GM19468 (cell line): ENCODE measurements at regions not wholly inside any gene's neighbourhood (a gene's known extent, or its start where the extent isn't known, plus 50 kb on each side); places are given as distances from the start of the nearest gene placed in this dataset.
"Not testable (repeated sequence)": the region's sequence is repeated elsewhere in the genome, so short reads cannot be mapped to it uniquely, and the experiment has no call there.

Experiments
- ATAC-seq: cut with Tn5 transposase; IDR thresholded peaks from one replicate; pipeline ENCODE4 v1.9.1; 2021; ENCODE audit warnings: mild to moderate bottlenecking, moderate library complexity, moderate number of reproducible peaks; ENCODE audit not compliant: unreplicated experiment; ENCODE audit errors: extremely low read depth

GRCh38 chr4:127000846-127001245 lies 631.9 kb upstream of the INTU start:
- ATAC-seq: no peak

GRCh38 chr4:127001933-127002332 lies 630.8 kb upstream of the INTU start:
- no peak for ATAC-seq

DNA sequence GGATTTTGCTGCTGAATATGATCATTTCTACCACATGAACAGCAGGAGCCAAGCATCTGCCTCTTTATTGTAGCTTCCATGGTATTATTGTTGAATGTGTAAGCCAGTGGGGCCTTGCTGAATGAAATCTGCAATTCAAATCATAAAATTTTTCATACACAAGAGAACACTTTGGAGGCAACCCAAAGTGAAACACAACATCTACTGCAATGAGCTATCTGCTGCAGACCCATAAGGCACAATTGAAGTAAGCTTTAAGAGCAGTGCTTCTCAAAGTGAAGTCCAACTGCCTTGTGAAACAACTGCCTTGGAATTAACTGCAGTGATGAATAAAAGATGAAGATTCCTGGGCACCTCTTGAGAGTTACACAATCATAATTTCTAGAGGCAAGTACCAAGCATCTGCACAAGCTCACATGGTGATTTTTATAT lies 626.3 kb upstream of the INTU start:
- ATAC-seq: no peak

- no peak for ATAC-seq
Observed at GRCh38 chr4:127007305-127007704, 625.5 kb upstream of the INTU start.

GRCh38 chr4:127012549-127012948 lies 620.2 kb upstream of the INTU start:
- ATAC-seq: no peak

DNA sequence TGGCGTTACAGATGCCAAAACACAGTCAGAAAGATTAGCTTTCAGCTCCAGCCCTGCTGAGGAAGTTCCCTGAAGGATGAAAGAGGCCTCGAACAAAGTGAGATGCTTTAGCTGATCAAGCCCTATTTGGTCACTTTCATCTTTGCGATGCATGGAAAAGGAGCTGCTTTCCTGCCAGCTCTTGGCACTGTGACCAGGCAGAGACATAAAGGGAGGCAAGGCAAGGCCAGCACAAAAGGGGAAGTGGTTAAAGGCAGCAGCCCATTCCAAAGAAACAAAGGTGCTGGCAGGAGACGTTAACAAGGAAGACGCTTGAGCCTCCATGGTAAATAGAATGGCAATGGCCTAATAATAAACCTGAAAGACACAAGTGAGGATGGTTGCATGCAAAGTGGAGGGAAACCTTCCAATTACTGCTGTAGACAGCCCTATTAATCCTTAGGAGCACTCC lies 617.1 kb upstream of the INTU start:
- no peak for ATAC-seq

- no peak for ATAC-seq
Observed at GRCh38 chr4:127018381-127018780, 614.4 kb upstream of the INTU start.

- ATAC-seq: not testable (repeated sequence)
Observed at GRCh38 chr4:127020831-127021230, 611.9 kb upstream of the INTU start.

DNA sequence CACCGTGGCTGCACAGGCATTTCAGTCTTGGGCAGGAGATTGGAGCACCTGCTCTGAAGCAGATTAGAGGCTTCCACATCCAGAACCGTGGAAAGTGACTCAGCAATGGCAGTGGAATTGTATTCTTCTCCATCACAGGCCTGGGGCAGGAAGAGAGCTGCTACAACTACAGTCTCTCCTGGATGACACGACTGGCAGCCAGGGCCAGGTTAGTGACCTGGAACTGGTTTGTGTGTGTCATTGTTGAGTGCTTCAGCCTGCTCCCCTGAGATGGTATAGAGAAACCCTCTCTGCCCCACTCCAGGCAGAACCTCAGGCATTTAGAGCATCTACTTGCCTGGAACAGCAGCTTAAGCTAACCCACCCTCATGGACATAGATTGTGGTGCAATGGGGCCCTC lies 596.5 kb upstream of the INTU start:
- ATAC-seq: no peak

GRCh38 chr4:127045861-127046260 lies 586.9 kb upstream of the INTU start:
- ATAC-seq: no peak

- no peak for ATAC-seq
Observed at GRCh38 chr4:127047930-127048329, 584.8 kb upstream of the INTU start.

- no peak for ATAC-seq
Observed at GRCh38 chr4:127048376-127049044, 584.2 kb upstream of the INTU start.

- ATAC-seq: no peak
Observed at GRCh38 chr4:127049526-127049925, 583.2 kb upstream of the INTU start.

- ATAC-seq: no peak
Observed at GRCh38 chr4:127052742-127053141, 580.0 kb upstream of the INTU start.

- ATAC-seq: no peak
Observed at GRCh38 chr4:127055357-127055756, 577.4 kb upstream of the INTU start.

GRCh38 chr4:127069675-127070074 lies 563.1 kb upstream of the INTU start:
- no peak for ATAC-seq

DNA sequence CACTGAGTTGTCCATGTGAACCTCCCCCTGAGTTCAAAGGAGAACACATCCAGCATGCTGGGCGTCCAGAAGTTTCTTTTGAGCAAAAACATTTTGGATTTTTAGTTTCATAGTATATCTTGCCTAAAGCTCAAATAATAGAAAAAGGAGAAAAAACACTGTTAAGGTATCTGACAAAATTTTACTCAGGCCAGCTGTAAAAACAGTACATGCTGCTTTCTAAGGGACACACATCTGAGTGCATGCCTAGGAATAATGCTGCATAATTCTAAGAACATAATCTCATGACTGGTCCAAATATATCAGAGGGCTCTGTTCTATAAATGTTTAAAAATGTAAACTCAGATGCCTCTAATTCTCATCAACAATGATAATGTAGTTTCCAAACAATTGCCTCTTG lies 561.3 kb upstream of the INTU start:
- no peak for ATAC-seq

DNA sequence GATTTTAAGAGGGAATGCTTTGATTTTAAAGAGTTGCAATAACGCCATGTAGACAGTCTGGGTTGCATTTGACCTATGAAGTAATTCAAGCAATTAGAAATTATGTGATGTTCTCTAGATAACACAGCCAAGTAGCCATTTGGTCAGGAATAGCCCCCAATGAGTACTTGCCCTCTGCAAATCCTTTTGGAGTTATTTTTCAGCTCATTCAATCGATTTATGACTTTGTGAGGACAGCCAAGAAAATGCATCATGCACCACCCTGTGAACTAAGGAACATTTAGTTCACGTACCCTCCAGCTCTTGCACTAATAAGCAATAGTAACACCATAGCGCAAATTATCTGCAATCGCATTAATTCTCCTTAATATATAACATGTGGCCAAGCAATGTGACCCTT lies 552.6 kb upstream of the INTU start:
- ATAC-seq: no peak

DNA sequence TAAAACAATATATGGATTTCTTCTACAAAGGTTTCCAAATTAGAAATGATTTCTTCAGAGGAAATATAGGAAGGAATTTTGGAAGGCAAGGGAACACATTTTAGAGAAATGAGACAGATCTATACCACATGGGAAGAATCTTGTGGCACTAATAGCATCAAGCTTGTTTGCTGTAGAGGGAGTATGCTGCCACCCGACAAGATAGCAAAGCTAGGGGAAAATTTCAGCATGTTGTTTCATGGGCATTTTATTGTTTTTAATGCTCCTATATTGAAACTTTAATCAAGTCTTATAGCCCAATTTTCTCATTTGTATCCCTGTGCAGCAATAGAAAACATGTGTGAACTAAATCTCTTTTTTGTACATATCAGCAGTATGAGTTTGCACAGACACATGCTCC lies 551.7 kb upstream of the INTU start:
- ATAC-seq: no peak

- ATAC-seq: no peak
Observed at GRCh38 chr4:127082986-127083385, 549.8 kb upstream of the INTU start.

DNA sequence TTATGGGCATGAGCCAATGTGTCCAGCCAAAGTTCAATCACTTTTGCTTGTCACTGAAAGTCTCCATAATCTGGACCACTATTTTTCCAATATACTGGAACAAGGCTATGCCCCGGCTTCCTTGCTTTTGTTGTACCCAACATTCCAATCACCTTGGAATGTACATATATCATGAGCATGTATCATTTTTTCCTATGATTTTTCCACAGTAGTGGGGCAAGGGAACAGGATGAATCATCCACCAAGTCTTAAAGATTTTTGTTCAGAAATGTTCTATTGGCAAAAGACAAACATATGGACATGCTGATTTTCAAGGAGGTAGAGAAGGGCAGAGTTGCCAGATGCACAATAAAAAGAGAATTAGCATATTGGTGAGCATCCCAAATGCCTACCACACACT lies 548.1 kb upstream of the INTU start:
- ATAC-seq: no peak

DNA sequence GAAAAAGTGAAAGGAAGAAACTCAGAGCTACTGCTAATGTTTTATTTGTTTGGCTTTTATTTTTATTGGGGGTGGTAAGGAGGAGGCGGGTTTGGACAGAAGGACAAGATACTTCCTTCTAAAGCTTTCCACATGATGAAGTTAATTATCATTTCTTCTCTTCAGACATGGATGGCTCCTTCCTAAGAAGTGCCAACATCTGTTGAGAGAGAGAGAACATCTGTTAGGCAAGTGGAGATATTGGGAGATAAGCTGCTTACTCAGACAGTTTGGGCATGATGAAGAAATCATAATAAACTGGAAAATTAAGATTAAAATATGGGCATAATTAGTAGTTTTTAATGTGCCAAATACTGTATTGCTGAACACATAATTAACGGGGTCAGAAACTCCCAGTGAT lies 535.7 kb upstream of the INTU start:
- ATAC-seq: no peak

- no peak for ATAC-seq
Observed at GRCh38 chr4:127102361-127102760, 530.4 kb upstream of the INTU start.
